HepG2 (cell line): ENCODE measurements at regions not wholly inside any gene's neighbourhood (a gene's known extent, or its start where the extent isn't known, plus 50 kb on each side); places are given as distances from the start of the nearest gene placed in this dataset.

Experiments used
- CBX2 ChIP-seq, 2 experiments: fragments of 200-600 bp in 1 of 2; sonication (generic); formaldehyde crosslinking in 1 of 2; IDR thresholded peaks; 2 replicates each; pipeline versions ENCODE4 v1.7.0 to v1.8.1; 2018 to 2022; ENCODE audit warnings: low read depth in 2 of 2, low read length in 1 of 2, mild to moderate bottlenecking in 1 of 2, missing genetic modification reagents in 1 of 2
- CC2D1A ChIP-seq: sonication (generic); formaldehyde crosslinking; IDR thresholded peaks from 2 replicates; pipeline ENCODE4 v1.8.1; 2023; ENCODE audit warnings: mild to moderate bottlenecking, missing genetic modification reagents
- CCDC6 ChIP-seq: sonication (generic); formaldehyde crosslinking; IDR thresholded peaks from 2 replicates; pipeline ENCODE4 v1.8.1; 2022; ENCODE audit warnings: mild to moderate bottlenecking, missing genetic modification reagents, moderate library complexity
- ELK4 ChIP-seq: sonication (generic); formaldehyde crosslinking; IDR thresholded peaks from 2 replicates; pipeline ENCODE4 v1.9.0; 2021; ENCODE audit warnings: missing genetic modification reagents, borderline replicate concordance
- GLMP ChIP-seq: sonication (generic); formaldehyde crosslinking; IDR thresholded peaks from 2 replicates; pipeline ENCODE4 v1.9.0; 2021; ENCODE audit warnings: missing genetic modification reagents, mild to moderate bottlenecking, borderline replicate concordance
- GMEB2 ChIP-seq: IDR thresholded peaks from 2 replicates; pipeline ENCODE4 v1.6.1; 2016; ENCODE audit warnings: missing biosample characterization, missing genetic modification reagents, low read depth
- GPN1 ChIP-seq: sonication (generic); formaldehyde crosslinking; IDR thresholded peaks from 2 replicates; pipeline ENCODE4 v1.5.1; 2020; ENCODE audit warnings: missing genetic modification reagents, borderline replicate concordance
- HMG20B ChIP-seq: conservative IDR thresholded peaks from 2 replicates; pipeline ENCODE4 v1.6.1; 2016; ENCODE audit warnings: missing genetic modification reagents, missing compliant biosample characterization
- HOXA5 ChIP-seq: sonication (generic); formaldehyde crosslinking; IDR thresholded peaks from 2 replicates; pipeline ENCODE4 v1.4.0; 2020; ENCODE audit warnings: missing genetic modification reagents
- HOXD1 ChIP-seq: sonication (generic); formaldehyde crosslinking; IDR thresholded peaks from 2 replicates; pipeline ENCODE4 v1.5.0; 2020; ENCODE audit warnings: missing genetic modification reagents
- MAF1 ChIP-seq: sonication (generic); formaldehyde crosslinking; IDR thresholded peaks from 2 replicates; pipeline ENCODE4 v1.5.0; 2020; ENCODE audit warnings: missing genetic modification reagents, borderline replicate concordance
- NCOA2 ChIP-seq: sonication (generic); formaldehyde crosslinking; IDR thresholded peaks from 2 replicates; pipeline ENCODE4 v1.8.0; 2022; ENCODE audit warnings: inconsistent platforms
- NCOR1 ChIP-seq: fragments of 200-600 bp; sonication (generic); IDR thresholded peaks from 2 replicates; pipeline ENCODE4 v1.7.0; 2017; ENCODE audit warnings: antibody characterized with exemption, low read length, borderline replicate concordance
- NFYB ChIP-seq: sonication (generic); formaldehyde crosslinking; IDR thresholded peaks from 2 replicates; pipeline ENCODE4 v1.4.0; 2020; ENCODE audit warnings: missing genetic modification reagents
- RAD21 ChIP-seq: fragments of 450-650 bp; formaldehyde crosslinking; IDR thresholded peaks from 2 replicates; pipeline ENCODE4 v1.5.0; 2020; ENCODE audit warnings: mild to moderate bottlenecking
- RELA ChIP-seq: sonication (generic); formaldehyde crosslinking; IDR thresholded peaks from 2 replicates; pipeline ENCODE4 v1.4.0; 2020; ENCODE audit warnings: missing genetic modification reagents
- SNAPC2 ChIP-seq: sonication (generic); formaldehyde crosslinking; IDR thresholded peaks from 2 replicates; pipeline ENCODE4 v1.8.1; 2022; ENCODE audit warnings: mild to moderate bottlenecking, missing genetic modification reagents
- SRSF1 ChIP-seq: fragments of 200-400 bp; formaldehyde crosslinking; optimal IDR thresholded peaks from 2 replicates; pipeline ENCODE3; 2017; ENCODE audit warnings: mild to moderate bottlenecking, low read depth, low read length, moderate library complexity
- TBL1XR1 ChIP-seq: fragments of 150-350 bp; IDR thresholded peaks from 2 replicates; pipeline ENCODE4 v1.6.1; 2014; ENCODE audit warnings: borderline replicate concordance, low read length; ENCODE audit not compliant: partially characterized antibody
- TIGD3 ChIP-seq: sonication (generic); formaldehyde crosslinking; IDR thresholded peaks from 2 replicates; pipeline ENCODE4 v1.5.1; 2020; ENCODE audit warnings: mild to moderate bottlenecking, missing genetic modification reagents, borderline replicate concordance
- ZBTB7B ChIP-seq: sonication (generic); formaldehyde crosslinking; IDR thresholded peaks from 2 replicates; pipeline ENCODE4 v1.4.0; 2020; ENCODE audit warnings: missing genetic modification reagents
- ZNF138 ChIP-seq: sonication (generic); formaldehyde crosslinking; IDR thresholded peaks from 2 replicates; pipeline ENCODE4 v1.5.0; 2020; ENCODE audit warnings: mild to moderate bottlenecking, low read depth, missing genetic modification reagents
- ZNF556 ChIP-seq: sonication (generic); formaldehyde crosslinking; IDR thresholded peaks from 2 replicates; pipeline ENCODE4 v1.4.0; 2020; ENCODE audit warnings: mild to moderate bottlenecking, missing genetic modification reagents, borderline replicate concordance
- ZNF577 ChIP-seq: sonication (generic); formaldehyde crosslinking; IDR thresholded peaks from 2 replicates; pipeline ENCODE4 v1.4.0; 2020; ENCODE audit warnings: mild to moderate bottlenecking, low read depth, missing genetic modification reagents, borderline replicate concordance
- ZNF674 ChIP-seq: sonication (generic); formaldehyde crosslinking; IDR thresholded peaks from 2 replicates; pipeline ENCODE4 v1.5.0; 2020; ENCODE audit warnings: low read depth, mild to moderate bottlenecking, missing genetic modification reagents
- ZNF713 ChIP-seq: sonication (generic); formaldehyde crosslinking; IDR thresholded peaks from 2 replicates; pipeline ENCODE4 v1.4.0; 2020; ENCODE audit warnings: mild to moderate bottlenecking, missing genetic modification reagents
- ZNF883 ChIP-seq: sonication (generic); formaldehyde crosslinking; IDR thresholded peaks from 2 replicates; pipeline ENCODE4 v1.5.1; 2020; ENCODE audit warnings: mild to moderate bottlenecking, missing genetic modification reagents; ENCODE audit errors: not compliant biosample characterization

- TF ChIP-seq NCOR1 (no peak), ZNF674 (CRISPR knock-in tag) (no peak), NCOA2 (CRISPR knock-in tag) (no peak), GPN1 (CRISPR knock-in tag) (no peak), SRSF1 (no peak), ZNF883 (CRISPR knock-in tag) (peak; percentile 42), ZNF577 (no peak), ZNF713 (CRISPR knock-in tag) (no peak), TIGD3 (CRISPR knock-in tag) (no peak), HOXD1 (CRISPR knock-in tag) (0 out of 2 replicates have a peak, but pooled peaks have one; percentile 27), GMEB2 (CRISPR knock-in tag) (no peak), MAF1 (CRISPR knock-in tag) (no peak), SNAPC2 (CRISPR knock-in tag) (no peak), ZNF138 (CRISPR knock-in tag) (no peak), NFYB (CRISPR knock-in tag) (peak; percentile 46), CCDC6 (CRISPR knock-in tag) (no peak), CBX2 (IDR thresholded peaks at IDR 0.05; ENCODE audit: low read depth, low read length) (peak; percentile 80), CBX2 (CRISPR knock-in tag; IDR thresholded peaks at IDR 0.05; ENCODE audit: low read depth) (peak; percentile 91), HOXA5 (no peak), TBL1XR1 (no peak), RELA (CRISPR knock-in tag) (no peak), ZBTB7B (CRISPR knock-in tag) (no peak), GLMP (CRISPR knock-in tag) (no peak), ZNF556 (no peak), ELK4 (CRISPR knock-in tag) (0 out of 2 replicates have a peak, but pooled peaks have one; percentile 53), RAD21 (CRISPR knock-in tag) (no peak), CC2D1A (CRISPR knock-in tag) (no peak), HMG20B (CRISPR knock-in tag) (no peak)
Observed at GRCh38 chr6:26251354-26252076, 113.5 kb upstream of the BTN3A2 start (continued).
